ENCODE measurements at regions not wholly inside any gene's neighbourhood (a gene's known extent, or its start where the extent isn't known, plus 50 kb on each side); places are given as distances from the start of the nearest gene placed in this dataset.
"Not testable (repeated sequence)": the region's sequence is repeated elsewhere in the genome, so short reads cannot be mapped to it uniquely, and the experiment has no call there.

- H3K4me3 Mint-ChIP-seq; ATAC-seq; H3K4me1 Mint-ChIP-seq; H3K27ac Mint-ChIP-seq; H3K9me3 Mint-ChIP-seq; H3K36me3 Mint-ChIP-seq (ENCODE audit: low read depth); DNase-seq: not testable (repeated sequence)
- peaks cover 26% of the 10 kb centered on the region for H3K27me3 Mint-ChIP-seq
These were observed 202.4 kb upstream of the PRSS16 start for GRCh38 chr6:27045131-27045530.

DNA sequence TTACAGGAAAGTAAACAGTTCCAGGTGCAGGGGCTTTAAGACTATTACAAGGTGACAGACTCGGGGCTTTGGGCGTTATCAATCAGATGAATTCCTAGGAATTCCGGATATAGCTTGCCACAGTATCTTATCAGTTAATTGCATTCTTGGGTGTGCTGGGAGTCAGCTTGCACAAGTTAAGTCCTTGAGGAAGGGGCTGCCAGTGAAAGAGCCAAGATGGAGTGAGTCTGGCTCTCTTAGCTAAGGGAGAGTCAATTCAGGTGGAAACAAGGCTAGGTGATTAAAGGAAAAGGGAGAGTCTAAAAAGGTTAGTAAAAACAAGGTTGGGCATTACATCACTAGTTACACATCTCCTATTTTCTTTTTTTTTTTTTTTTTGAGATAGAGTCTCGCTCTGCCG lies 199.8 kb upstream of the PRSS16 start:
- H3K4me1 Mint-ChIP-seq; H3K27ac Mint-ChIP-seq; H3K9me3 Mint-ChIP-seq; ATAC-seq; H3K36me3 Mint-ChIP-seq (ENCODE audit: low read depth); DNase-seq; H3K4me3 Mint-ChIP-seq: not testable (repeated sequence)
- H3K27me3 Mint-ChIP-seq = peaks cover 19% of the 10 kb centered on the region

- H3K4me3 Mint-ChIP-seq = no peak overlapping the region
- H3K27ac Mint-ChIP-seq = no peak overlapping the region
- no peaks in the 10 kb centered on the region for H3K9me3 Mint-ChIP-seq
- H3K4me1 Mint-ChIP-seq = no peaks in the 10 kb centered on the region
- peaks cover 18% of the 10 kb centered on the region for H3K27me3 Mint-ChIP-seq
- ATAC-seq (no peak), DNase-seq (no peak)
- no peaks in the 10 kb centered on the region for H3K36me3 Mint-ChIP-seq (ENCODE audit: low read depth)
These were observed 197.4 kb upstream of the PRSS16 start for GRCh38 chr6:27049863-27050781.

DNA sequence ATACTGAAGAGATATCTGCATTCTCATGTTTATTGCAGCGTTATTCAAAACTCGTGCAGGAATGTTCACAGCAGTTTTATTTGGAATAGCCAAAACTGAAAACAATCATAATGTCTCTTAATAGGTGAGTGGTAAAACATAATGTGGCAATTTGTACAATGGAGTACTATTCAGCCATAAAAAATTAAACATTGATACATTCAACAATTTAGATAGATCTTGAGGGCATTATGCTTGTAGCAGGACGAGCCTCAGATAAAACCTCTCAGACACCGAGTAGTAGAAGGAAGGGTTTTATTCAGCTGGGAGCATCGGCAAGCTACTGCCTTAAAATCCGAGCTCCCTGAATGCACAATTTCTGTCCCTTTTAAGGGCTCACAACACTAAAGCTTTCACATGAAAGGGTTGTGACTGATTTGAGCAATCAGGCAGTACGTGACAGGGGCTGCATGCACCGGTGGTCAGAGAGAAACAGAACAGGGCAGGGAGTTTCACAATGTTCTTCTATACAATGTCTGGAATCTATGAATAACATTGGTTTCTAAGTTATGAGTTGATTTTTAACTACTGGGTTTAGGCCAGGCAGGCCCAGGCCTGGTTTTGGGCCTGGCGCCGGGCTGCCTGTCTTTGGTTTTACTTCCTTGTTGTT lies 195.3 kb upstream of the PRSS16 start:
- not testable (repeated sequence) for H3K27ac Mint-ChIP-seq; H3K36me3 Mint-ChIP-seq (ENCODE audit: low read depth); H3K4me3 Mint-ChIP-seq; H3K9me3 Mint-ChIP-seq; ATAC-seq; DNase-seq; H3K4me1 Mint-ChIP-seq
- H3K27me3 Mint-ChIP-seq = peaks cover 28% of the 10 kb centered on the region

DNA sequence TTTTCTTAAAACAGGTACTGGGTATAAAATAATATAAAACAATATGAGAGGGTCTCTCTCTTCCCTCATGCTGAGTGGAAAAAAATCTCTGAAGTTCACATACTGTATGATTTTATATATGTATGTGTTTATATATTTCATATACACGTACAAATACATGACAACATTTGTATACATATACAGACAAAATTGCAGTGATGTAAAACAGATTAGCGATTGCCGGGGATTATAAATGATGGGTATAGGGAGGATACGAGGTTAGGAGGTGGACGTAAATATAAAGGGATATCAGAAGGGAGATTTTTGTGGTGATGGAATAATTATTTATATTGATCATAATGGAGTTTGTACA lies 194.8 kb upstream of the PRSS16 start:
- Mint-ChIP-seq H3K27ac (no peak overlapping the region), H3K4me3 (no peak overlapping the region), H3K27me3 (peaks cover 28% of the 10 kb centered on the region), H3K4me1 (no peaks in the 10 kb centered on the region), H3K36me3 (ENCODE audit: low read depth) (no peaks in the 10 kb centered on the region), H3K9me3 (no peaks in the 10 kb centered on the region)
- DNase-seq (no peak), ATAC-seq (no peak)

DNA sequence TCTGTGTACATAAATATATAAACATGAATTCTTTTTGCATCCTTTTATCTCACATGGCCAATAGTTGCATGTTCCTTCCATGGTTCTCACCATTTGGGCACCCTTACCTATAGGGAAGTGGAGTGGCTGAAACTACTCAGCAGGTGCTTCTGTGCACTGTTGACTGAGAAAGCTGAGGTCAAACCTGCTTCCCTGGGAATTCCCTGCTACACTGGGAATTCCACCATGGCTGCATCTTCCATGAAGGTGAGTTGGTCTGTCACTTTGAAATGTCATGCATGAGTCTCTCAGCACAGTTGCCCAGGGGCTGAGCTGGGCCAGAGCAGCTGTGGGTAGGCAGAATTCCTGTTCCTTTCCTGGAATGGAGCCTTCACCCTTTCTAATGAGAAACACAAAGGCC lies 193.8 kb upstream of the PRSS16 start:
- Mint-ChIP-seq H3K9me3 (no peaks in the 10 kb centered on the region), H3K4me1 (no peaks in the 10 kb centered on the region), H3K27me3 (peaks cover 31% of the 10 kb centered on the region), H3K27ac (no peak overlapping the region), H3K36me3 (ENCODE audit: low read depth) (no peaks in the 10 kb centered on the region), H3K4me3 (no peak overlapping the region)
- ATAC-seq = no peak
- DNase-seq = no peak

GRCh38 chr6:27056615-27057014 lies 190.9 kb upstream of the PRSS16 start:
- Mint-ChIP-seq H3K4me3 (no peak overlapping the region), H3K27me3 (peaks cover 27% of the 10 kb centered on the region), H3K27ac (no peak overlapping the region), H3K4me1 (no peaks in the 10 kb centered on the region), H3K9me3 (no peaks in the 10 kb centered on the region), H3K36me3 (ENCODE audit: low read depth) (no peaks in the 10 kb centered on the region)
- DNase-seq (no peak), ATAC-seq (no peak)

GRCh38 chr6:27059621-27060425 lies 187.7 kb upstream of the PRSS16 start:
- Mint-ChIP-seq H3K9me3 (no peaks in the 10 kb centered on the region), H3K4me3 (no peak overlapping the region), H3K36me3 (ENCODE audit: low read depth) (no peaks in the 10 kb centered on the region), H3K27me3 (peaks cover 22% of the 10 kb centered on the region), H3K27ac (no peak overlapping the region), H3K4me1 (no peaks in the 10 kb centered on the region)
- no peak for DNase-seq
- ATAC-seq = no peak

DNA sequence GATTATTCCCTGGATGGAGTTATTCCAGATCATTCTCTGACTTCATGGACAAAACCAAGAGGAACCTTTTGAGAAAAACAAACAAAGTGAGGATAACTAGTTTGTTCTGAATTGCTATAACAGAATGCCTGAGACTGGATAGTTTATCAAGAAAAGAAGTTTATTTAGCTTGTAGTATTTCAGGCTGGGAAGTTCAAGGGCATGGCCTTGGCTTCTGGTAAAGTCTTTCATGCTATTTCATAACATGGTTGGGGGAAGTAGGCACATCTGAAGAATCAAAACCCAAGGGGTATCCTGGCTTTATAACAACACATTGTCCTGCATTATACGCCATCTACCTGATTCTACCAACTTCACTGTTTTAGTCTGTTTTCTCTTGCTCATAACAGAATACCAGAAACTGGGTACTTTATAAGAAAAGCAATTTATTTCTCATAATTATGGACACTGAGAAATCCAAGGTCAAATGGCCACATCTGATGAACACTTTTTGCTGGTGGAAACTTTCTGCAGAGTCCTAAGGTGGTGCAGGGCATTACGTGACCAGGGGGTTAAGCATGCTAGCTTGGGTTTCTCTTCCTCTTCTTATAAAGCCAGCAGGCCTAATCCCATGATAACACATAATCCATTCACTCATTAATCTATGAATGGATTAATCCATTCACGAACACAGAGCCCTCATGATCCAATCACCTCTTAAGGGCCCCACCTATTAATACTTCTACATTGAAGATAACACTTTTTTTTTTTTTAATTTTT lies 186.1 kb upstream of the PRSS16 start:
- H3K27ac Mint-ChIP-seq = no peak overlapping the region
- no peaks in the 10 kb centered on the region for H3K4me1 Mint-ChIP-seq
- no peaks in the 10 kb centered on the region for H3K9me3 Mint-ChIP-seq
- H3K27me3 Mint-ChIP-seq = peaks cover 10% of the 10 kb centered on the region
- H3K4me3 Mint-ChIP-seq = no peak overlapping the region
- DNase-seq = no peak
- no peak for ATAC-seq
- no peaks in the 10 kb centered on the region for H3K36me3 Mint-ChIP-seq (ENCODE audit: low read depth)

GRCh38 chr6:27062755-27063154 lies 184.7 kb upstream of the PRSS16 start:
- H3K4me1 Mint-ChIP-seq = no peaks in the 10 kb centered on the region
- no peaks in the 10 kb centered on the region for H3K9me3 Mint-ChIP-seq
- ATAC-seq (no peak), DNase-seq (no peak)
- no peaks in the 10 kb centered on the region for H3K36me3 Mint-ChIP-seq (ENCODE audit: low read depth)
- no peak overlapping the region for H3K27ac Mint-ChIP-seq
- peaks cover 6% of the 10 kb centered on the region for H3K27me3 Mint-ChIP-seq
- H3K4me3 Mint-ChIP-seq = no peak overlapping the region

DNA sequence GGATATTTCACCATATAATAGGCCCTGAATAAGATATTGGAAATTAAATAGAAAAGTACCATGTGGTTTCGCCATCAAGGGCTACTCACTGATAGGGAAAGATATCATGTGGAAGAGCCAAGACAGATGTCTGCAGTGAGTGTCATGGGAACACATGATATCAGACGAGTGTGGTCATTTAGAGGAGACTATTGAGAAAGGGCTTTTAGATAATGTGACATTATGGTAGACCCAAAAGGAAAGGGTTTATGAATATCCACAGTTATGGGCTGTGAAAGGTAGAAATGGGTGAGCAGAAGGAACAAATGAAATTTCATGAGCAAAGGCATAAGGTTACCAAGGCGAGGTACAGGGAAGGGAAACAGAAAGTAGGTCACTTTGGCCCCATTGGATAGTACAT lies 182.3 kb upstream of the PRSS16 start:
- DNase-seq (no peak), ATAC-seq (no peak)
- Mint-ChIP-seq H3K27me3 (peaks cover 8% of the 10 kb centered on the region), H3K4me1 (no peaks in the 10 kb centered on the region), H3K9me3 (no peaks in the 10 kb centered on the region), H3K36me3 (ENCODE audit: low read depth) (no peaks in the 10 kb centered on the region), H3K27ac (no peak overlapping the region), H3K4me3 (no peak overlapping the region)

GRCh38 chr6:27066381-27066780 lies 181.1 kb upstream of the PRSS16 start:
- Mint-ChIP-seq H3K27me3 (peaks cover 8% of the 10 kb centered on the region), H3K9me3 (no peaks in the 10 kb centered on the region), H3K36me3 (ENCODE audit: low read depth) (no peaks in the 10 kb centered on the region), H3K4me3 (no peak overlapping the region), H3K27ac (no peak overlapping the region), H3K4me1 (no peaks in the 10 kb centered on the region)
- ATAC-seq (no peak), DNase-seq (no peak)

DNA sequence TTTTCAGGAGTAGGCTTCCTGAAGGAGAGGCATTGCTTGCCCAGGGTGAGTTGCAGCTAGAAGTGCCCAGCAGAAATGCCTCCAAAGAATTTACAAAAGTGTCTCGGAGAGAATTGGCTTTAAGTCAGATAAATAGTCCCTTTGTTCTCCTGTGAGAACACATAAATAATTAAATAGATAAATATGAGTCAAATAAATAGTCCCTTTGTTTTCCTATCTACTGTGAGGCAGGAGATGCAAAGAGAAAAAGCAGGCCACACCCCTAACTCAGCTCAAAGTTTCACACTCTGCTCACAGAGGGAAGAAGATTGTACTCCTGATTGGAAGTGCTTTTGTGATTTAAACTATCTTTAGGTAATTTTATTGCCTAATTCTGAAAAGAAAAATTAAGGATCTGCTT lies 180.7 kb upstream of the PRSS16 start:
- ATAC-seq (no peak), DNase-seq (no peak)
- H3K4me1 Mint-ChIP-seq = no peaks in the 10 kb centered on the region
- H3K9me3 Mint-ChIP-seq = no peaks in the 10 kb centered on the region
- H3K36me3 Mint-ChIP-seq (ENCODE audit: low read depth) = no peaks in the 10 kb centered on the region
- peaks cover 8% of the 10 kb centered on the region for H3K27me3 Mint-ChIP-seq
- H3K27ac Mint-ChIP-seq = no peak overlapping the region
- H3K4me3 Mint-ChIP-seq = no peak overlapping the region

DNA sequence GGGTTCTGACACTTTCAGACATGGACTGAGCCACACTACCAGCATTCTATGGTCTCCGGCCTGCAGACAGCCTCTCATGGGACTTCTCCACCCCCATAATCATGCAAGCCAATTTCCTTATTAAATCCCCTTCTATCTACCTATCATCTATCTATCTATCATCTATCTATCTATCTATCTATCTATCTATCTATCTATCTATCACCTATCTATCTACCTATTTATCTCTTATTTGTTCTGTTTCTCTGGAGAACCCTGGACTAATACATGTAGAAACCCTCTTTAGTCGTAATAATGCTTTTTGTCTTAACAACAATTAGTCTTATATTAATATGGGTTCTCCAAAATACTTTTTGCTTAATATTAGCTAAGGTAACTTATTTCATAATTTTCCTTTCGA lies 174.1 kb upstream of the PRSS16 start:
- no peak for ATAC-seq
- Mint-ChIP-seq H3K4me3 (no peak overlapping the region), H3K4me1 (no peaks in the 10 kb centered on the region), H3K27ac (no peak overlapping the region), H3K36me3 (ENCODE audit: low read depth) (no peaks in the 10 kb centered on the region), H3K27me3 (peaks cover 10% of the 10 kb centered on the region), H3K9me3 (no peaks in the 10 kb centered on the region)
- no peak for DNase-seq
